Ascending aorta (tissue), 2 donors: ENCODE measurements at regions not wholly inside any gene's neighbourhood (a gene's known extent, or its start where the extent isn't known, plus 50 kb on each side); places are given as distances from the start of the nearest gene placed in this dataset.

ENCODE experiments used
- DNase-seq, 2 donors: peaks; one replicate each; pipeline ENCODE4 v3.0.0-alpha.2; 2019; ENCODE audit warnings: low spot score in 2 of 2
- H3K27ac ChIP-seq, 2 donors: fragments of 200-600 bp; sonication (generic); one replicate each; pipeline ENCODE4 v1.5.1; 2016 to 2017; ENCODE audit warnings: mild to moderate bottlenecking in 1 of 2
- H3K27me3 ChIP-seq: fragments of 200-600 bp; sonication (generic); one replicate; pipeline ENCODE4 v1.5.1; 2017
- H3K36me3 ChIP-seq, 2 donors: fragments of 200-600 bp; sonication (generic); one replicate each; pipeline ENCODE4 v1.5.1; 2016
- H3K4me1 ChIP-seq, 2 donors: fragments of 200-600 bp; sonication (generic); one replicate each; pipeline ENCODE4 v1.5.1; 2016 to 2017; ENCODE audit warnings: mild to moderate bottlenecking in 1 of 2
- H3K4me3 ChIP-seq, 2 donors: fragments of 200-600 bp; sonication (generic); one replicate each; pipeline ENCODE4 v1.5.1; 2016 to 2017; ENCODE audit warnings: mild to moderate bottlenecking in 1 of 2
- H3K9me3 ChIP-seq, 2 donors: fragments of 200-600 bp; sonication (generic); one replicate each; pipeline ENCODE4 v1.5.1; 2016
- CTCF ChIP-seq, 3 experiments: fragments of 200-600 bp in 2 of 3; fragments of 450-650 bp in 1 of 3; sonication (generic) in 2 of 3; IDR thresholded peaks; one replicate each; pipeline ENCODE4 v1.5.1; 2016 to 2019; ENCODE audit warnings: antibody characterized with exemption in 3 of 3, mild to moderate bottlenecking in 1 of 3, moderate library complexity in 1 of 3
- intact Hi-C: fragments of 100-400 bp; cut with DNase I; formaldehyde crosslinking; loops from one replicate; pipeline ENCODE4 v1.15.1; 2023

- H3K4me1 ChIP-seq, result peaks cover 0 to 2% of the 10 kb centered on the region in 2 donors
- peak overlapping the region in 1 of 2 donors; percentile 57 for H3K27ac ChIP-seq
- no peaks in the 10 kb centered on the region for H3K36me3 ChIP-seq
- intact Hi-C loops, result no loop called here
- H3K27me3 ChIP-seq, result no peaks in the 10 kb centered on the region
- DNase-seq, result peak in 1 of 2 donors; percentile 73
- peak overlapping the region; percentile 17 to 26 for H3K4me3 ChIP-seq
- no peaks in the 10 kb centered on the region for H3K9me3 ChIP-seq
- no peak for TF ChIP-seq CTCF (IDR thresholded peaks at IDR 0.05)
Observed at GRCh38 chr6:164108869-164109769, 694.6 kb downstream of the QKI start.

GRCh38 chr6:164108092-164108491, 693.6 kb downstream of the QKI start:
- H3K4me1 ChIP-seq, result peaks cover 0 to 2% of the 10 kb centered on the region in 2 donors
- H3K9me3 ChIP-seq, result no peaks in the 10 kb centered on the region
- no peak overlapping the region for H3K4me3 ChIP-seq
- H3K27ac ChIP-seq, result no peak overlapping the region
- H3K36me3 ChIP-seq, result no peaks in the 10 kb centered on the region
- intact Hi-C loops, result no loop called here
- DNase-seq, result no peak
- no peak for TF ChIP-seq CTCF (IDR thresholded peaks at IDR 0.05)
- no peaks in the 10 kb centered on the region for H3K27me3 ChIP-seq

- no peak overlapping the region for H3K27ac ChIP-seq
- H3K4me1 ChIP-seq, result peaks cover 0 to 2% of the 10 kb centered on the region in 2 donors
- intact Hi-C loops, result no loop called here
- no peaks in the 10 kb centered on the region for H3K27me3 ChIP-seq
- TF ChIP-seq CTCF (IDR thresholded peaks at IDR 0.05), result no peak
- H3K9me3 ChIP-seq, result no peaks in the 10 kb centered on the region
- no peak for DNase-seq
- no peaks in the 10 kb centered on the region for H3K36me3 ChIP-seq
- H3K4me3 ChIP-seq, result no peak overlapping the region
Observed at GRCh38 chr6:164107297-164107995, 692.9 kb downstream of the QKI start.

GRCh38 chr6:164106345-164106769, 691.8 kb downstream of the QKI start:
- Histone ChIP-seq H3K4me3 (no peak overlapping the region), H3K4me1 (peaks cover 0 to 2% of the 10 kb centered on the region in 2 donors), H3K9me3 (no peaks in the 10 kb centered on the region), H3K36me3 (no peaks in the 10 kb centered on the region), H3K27me3 (no peaks in the 10 kb centered on the region), H3K27ac (no peak overlapping the region)
- peak in 1 of 3 experiments; percentile 11 for TF ChIP-seq CTCF (IDR thresholded peaks at IDR 0.05)
- DNase-seq, result no peak
- intact Hi-C loops, result no loop called here

GRCh38 chr6:164105705-164106104, 691.2 kb downstream of the QKI start:
- intact Hi-C loops, result no loop called here
- Histone ChIP-seq H3K9me3 (no peaks in the 10 kb centered on the region), H3K27ac (no peak overlapping the region), H3K4me3 (no peak overlapping the region), H3K36me3 (no peaks in the 10 kb centered on the region), H3K27me3 (no peaks in the 10 kb centered on the region), H3K4me1 (peaks cover 0 to 2% of the 10 kb centered on the region in 2 donors)
- DNase-seq, result no peak
- no peak for TF ChIP-seq CTCF (IDR thresholded peaks at IDR 0.05)
